GM18519 (cell line): ENCODE measurements at regions not wholly inside any gene's neighbourhood (a gene's known extent, or its start where the extent isn't known, plus 50 kb on each side); places are given as distances from the start of the nearest gene placed in this dataset.
"Not testable (repeated sequence)": the region's sequence is repeated elsewhere in the genome, so short reads cannot be mapped to it uniquely, and the experiment has no call there.

Source experiments
- ATAC-seq: cut with Tn5 transposase; IDR thresholded peaks from one replicate; pipeline ENCODE4 v1.9.1; 2021; ENCODE audit warnings: mild to moderate bottlenecking, moderate library complexity; ENCODE audit not compliant: unreplicated experiment, low FRiP score

DNA sequence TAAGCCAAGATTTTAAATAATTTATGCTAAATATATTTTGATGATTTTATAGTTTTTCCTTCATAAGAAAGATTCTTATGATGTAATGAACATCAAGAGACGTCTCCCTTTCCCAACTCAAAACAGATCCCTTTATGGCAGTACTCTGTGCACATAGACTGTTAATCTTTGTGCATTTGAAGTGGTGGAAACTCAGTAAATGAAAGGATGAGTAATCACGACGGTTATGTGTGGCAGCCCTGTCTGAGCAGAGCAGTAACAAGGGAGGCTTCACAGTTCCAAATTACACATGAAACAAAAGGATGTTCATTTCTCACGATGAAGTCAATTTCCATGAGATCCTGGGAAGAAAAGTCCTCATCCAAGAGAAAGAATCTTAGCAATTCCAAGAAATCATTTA is 498.1 kb downstream of the KLF5 start:
- no peak for ATAC-seq

DNA sequence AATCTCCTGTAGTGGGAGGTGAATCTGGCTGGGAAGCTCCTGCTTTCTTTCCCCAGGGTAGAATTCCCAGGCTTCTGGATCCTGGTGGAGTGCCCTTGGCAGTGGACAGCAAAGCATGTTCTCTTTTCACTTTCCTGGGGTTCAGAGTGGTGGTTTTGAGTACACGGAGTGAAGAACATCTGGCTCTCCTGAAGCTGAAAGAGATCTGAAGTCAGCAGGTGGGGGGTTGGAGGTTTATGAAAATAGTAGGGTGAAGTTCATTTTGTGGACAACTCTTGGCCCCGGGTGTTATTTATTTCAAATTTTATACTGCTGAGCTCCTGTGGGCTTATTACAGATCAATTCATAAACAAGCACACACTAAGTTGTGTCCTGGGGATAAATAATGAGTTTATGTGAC is 497.3 kb downstream of the KLF5 start:
- no peak for ATAC-seq

DNA sequence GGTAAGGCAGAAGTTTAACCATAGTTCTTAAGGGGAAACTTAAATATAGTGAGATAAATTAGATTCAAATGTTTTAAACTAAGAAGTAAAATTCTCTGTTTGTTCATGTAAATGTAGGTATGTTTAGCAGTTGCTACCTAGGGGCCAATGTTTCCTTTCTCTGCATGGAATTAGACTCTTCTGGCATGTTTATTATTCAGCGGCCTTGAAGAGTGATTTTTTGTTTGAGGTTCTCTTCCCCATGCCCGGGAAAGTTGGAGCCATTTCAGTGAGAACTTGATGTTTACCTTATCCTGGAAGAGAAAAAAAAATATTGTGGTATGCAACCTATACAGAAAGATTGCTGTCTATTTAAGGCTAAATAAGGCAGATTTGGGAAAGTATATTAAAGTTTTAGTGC is 492.9 kb downstream of the KLF5 start:
- ATAC-seq, result no peak

DNA sequence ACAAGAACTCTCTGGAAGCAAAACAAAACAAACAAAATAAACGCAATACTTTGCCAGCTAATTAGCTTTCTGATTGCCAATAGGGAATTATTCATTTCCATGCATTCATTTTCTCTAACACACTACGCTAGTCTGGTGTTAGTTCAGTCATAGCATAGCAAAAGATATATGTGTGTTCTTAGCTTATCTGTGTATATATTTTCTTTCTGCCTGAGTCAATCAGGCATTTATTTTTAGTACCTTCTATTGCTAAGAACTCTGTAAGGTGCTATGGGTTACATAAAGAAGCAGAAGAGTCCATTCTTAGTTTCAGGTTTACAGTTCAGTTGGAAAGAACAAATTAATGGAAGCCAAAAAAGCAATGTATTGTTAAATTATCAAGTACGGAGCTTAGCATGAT is 490.9 kb downstream of the KLF5 start:
- no peak for ATAC-seq

DNA sequence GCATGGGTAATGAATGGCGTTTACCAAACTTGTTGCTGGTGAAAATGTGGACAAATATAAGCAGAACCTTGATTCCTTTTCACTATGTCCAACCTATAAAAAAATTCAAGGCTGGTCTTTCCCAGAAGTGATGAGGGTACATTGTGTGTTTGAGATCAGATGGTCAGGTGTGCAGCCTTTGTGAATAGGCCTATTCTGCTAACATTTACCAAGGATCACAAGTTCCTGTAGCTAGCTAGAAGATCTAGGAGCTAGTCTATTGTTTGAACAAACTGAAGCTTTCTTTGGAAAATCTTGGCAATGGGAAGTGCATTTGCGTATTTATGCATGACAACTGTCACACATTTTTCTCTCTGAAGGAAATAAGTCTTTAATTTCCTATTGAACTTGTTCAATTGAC is 489.6 kb downstream of the KLF5 start:
- ATAC-seq, result no peak

DNA sequence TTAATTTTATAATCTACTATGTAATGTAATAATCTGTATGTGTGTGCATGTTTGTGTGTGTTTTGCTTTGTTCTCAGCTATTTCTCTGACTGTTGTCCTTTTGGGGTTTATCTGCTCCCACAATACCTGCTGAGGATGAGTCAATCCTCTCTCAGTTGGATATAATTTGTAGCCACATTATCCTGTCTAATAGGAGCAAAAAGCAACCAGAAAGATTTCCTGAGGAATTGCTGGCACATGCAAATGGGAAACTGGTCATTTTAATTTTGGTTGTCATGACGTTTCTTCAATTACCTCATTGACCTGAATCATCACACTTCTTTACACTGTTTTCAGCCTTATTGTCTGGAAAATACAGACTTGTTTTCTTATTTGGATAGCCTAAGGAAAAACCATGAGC is 488.4 kb downstream of the KLF5 start:
- ATAC-seq, result no peak

DNA sequence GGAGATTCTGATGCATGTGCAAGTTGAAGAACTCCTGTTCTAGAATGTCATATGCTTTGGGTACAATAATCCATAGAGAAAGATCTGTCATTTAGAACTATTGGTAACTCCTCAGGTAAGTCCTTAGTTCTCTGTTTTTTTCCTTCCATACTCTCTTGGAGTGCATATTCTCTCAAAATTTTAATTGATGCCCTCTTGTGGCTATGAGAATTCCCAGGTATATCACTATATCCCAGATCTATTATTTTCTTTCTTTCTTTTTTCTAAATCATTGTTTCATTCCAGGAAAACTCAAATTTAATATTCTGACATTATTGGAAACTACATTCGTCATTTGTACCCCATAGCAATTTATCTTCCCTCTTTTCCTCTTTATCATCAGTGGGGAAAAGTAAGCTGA is 485.4 kb downstream of the KLF5 start:
- no peak for ATAC-seq

DNA sequence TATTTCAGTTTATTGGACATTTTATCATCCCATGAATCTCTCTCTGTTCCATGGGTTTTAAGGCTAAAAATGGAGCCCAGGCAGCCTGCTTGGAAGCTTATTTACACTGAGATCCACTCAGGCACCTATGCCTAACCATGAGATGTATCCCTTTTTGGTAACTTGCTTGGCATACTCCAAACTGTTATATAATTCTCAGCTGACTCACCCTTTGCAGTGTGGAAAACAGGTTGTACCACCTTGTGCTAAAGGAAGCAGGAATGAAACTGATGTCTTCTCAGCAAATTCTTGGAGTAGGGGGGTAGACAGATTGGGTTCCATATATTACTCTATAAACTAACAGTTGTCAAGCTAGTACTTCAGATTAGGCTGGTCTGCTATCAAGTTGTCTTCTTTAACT is 483.6 kb downstream of the KLF5 start:
- ATAC-seq, result no peak

DNA sequence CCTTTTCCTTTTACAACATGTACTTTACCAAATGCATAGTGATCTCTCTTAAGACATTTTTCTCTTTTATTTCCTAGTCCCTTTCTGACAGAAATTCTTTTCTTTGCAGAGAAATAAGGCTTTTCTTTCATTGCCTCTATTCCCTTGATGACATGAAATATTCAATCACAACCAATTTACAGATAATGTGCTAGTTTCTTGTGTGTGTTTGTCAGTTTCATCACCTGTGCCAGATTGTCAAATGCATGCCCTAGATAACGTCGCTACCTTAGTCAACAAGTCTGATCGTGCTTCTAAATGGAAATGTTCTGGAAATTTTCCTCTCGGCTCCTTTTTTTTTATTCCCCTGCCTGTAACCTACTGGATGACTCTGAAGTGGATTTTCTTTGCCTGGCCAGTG is 478.1 kb downstream of the KLF5 start:
- no peak for ATAC-seq

DNA sequence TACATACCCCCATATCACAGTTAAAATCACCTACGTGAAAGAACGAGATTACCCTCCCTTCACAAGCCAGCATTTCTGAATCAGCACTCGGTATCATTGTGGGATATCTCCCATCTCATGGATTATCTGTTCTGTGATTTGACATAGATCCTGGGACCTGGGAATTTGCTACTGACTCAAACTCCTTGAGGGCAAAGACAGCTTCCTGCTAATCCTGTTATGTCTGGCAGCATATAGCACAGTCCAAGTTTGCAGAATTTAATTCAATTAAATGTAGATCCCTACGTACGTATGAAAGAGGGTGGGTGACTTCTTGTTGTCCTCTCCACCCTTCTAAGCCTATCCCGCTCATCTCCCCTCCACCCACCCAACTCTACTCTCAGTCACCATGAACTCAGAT is 476.5 kb downstream of the KLF5 start:
- no peak for ATAC-seq

DNA sequence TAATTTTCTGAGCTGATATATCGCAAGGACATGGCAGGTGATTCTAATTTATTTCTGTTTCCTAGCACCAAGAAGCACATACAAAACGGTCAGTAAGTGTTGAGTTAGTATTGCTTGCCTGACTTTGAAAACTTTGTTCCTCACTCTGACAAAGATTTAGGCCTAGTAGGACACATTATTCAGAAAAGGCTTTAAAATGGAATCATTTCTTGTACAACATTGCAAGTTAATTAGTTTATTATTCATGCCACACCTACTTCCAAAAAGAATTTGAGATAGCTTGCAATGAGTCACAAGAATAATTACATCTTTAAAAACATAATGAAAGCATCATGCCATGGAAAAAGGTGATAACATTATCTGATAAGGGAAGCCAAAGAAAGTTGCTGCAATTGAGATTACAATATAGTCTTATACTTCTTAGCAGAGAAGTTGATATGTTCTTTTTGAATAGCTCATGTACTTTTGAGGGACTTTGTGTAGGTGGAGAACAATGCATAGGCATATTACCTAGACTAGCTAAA is 474.2 kb downstream of the KLF5 start:
- no peak for ATAC-seq

DNA sequence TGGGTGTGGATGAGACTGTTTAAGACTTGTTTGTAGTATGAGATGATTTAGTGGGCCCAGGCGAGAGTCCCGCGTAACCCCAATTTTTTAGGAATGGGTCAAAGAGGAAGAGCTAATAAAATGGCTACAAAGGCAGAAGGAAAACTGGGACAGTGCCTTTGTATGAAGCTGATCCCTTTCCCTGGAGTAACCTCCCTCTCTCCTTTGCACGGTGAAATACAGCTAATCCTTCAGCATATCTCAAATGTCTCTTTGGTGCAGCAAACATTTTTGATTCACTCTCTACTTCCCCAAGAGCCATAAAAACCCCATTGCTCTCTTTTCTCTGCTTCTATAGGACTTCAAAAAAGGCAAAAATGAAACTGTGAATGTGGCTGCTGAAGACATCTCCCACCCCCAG is 473.8 kb downstream of the KLF5 start:
- ATAC-seq, result no peak

DNA sequence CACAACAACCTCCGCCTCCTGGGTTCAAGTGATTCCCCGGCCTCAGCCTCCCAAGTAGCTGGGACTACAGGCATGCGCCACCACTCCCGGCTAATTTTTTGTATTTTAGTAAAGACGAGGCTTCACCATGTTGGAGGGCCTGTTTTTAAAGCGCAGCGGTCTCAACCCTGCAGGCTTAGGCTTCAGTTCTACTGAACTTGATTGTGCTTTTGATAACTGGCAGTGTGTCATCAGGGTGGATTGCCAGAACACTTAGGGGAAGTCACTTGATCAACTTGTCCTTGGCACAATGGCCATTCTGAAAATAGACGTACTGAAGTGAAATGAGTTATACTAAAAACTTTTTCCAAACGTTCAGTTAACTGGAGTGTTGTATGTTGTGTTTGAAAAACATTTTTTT is 472.2 kb downstream of the KLF5 start:
- no peak for ATAC-seq

DNA sequence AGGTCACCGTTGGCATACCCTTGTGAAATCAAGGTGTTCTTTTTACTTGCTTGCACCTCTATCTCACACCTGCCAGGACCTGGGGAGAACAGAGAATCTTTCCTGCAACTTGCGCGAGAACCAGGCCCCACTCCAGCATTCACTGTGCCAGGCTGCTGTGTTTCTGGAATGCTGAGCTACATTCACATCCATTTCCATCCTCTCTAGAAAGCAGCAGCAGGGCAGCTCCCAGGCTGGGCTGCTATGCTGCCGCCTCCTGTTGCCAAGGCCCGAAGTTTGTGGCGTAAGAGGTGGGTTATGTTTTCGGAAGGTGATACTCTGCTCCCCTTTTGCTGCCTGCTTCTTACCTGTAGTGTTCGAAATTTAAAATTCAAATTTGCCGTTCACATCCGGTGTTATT is 464.1 kb downstream of the KLF5 start:
- no peak for ATAC-seq

DNA sequence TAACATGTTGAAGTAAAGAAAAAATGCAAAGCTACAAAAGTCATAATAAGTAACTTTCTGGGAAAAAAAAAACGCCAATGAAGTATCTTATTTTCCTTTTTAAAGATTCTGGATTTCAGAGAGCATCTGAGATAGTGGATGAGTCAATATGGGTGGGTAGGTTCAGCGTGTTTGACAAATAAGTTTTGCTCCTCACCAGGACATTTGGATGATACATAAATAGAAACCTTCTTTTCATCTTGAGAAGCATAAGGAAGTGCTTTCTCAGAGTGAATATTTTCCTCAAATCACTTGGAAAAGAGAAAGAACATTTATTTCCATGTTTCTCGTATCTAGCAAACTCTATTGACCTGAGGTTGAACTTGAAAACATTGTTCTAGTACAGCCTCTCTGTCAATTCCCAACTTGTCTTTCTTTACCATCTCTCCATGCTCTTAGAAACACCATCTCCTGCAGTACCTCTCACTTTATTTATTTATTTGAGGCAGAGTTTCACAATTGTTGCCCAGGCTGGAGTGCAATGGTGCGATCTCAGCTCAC is 463.2 kb downstream of the KLF5 start:
- ATAC-seq, result no peak

DNA sequence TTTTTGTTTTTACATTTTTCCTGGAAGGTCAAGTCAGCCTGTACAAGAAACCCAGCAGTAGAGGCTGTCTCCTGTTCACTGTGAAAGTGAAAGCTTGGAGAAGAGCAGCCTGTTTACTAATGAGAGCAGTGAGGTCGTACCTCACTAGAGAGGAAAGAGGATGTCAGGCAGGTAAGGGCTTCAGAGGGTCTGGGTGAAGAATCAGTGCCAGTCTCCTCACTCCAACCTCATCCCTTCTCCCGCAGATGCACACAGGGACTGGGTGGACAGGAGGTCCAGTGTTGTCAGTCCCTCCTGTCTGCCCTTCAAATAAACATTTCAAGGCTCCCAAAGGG is 462.5 kb downstream of the KLF5 start:
- no peak for ATAC-seq

DNA sequence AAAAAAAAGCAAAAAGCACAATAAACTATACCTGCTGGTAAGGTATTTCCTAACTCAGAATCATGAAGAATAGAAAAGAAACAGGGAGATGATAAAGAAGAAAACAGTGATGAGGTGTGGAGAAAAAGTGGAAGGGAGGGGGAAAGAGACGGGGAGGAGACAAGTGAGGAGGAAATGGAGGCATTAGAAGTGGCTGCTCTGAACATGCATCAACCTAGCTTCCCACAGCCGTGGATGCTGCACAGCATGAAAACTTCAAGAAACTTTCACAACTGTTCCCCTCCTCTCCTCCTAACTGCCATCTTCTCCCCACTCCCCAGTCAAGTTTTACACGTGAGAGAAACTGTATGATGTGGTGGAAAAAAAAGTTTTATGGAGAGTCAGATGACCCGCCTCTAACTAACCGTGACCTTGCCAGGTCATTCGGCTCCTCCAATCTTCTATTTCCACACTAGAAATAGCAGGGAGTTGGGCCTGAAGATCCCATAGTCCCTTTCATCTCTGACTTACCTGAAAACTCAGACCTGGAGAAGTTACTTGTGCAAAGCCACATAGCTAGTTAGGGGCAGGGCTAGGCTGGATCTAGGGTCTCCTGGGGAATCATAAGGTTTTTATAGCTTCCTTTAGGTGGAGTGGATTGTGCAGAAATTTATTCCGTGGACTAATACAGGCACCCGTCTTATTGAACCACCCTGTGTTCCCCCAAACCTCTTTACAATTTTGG is 461.9 kb downstream of the KLF5 start:
- ATAC-seq, result no peak

DNA sequence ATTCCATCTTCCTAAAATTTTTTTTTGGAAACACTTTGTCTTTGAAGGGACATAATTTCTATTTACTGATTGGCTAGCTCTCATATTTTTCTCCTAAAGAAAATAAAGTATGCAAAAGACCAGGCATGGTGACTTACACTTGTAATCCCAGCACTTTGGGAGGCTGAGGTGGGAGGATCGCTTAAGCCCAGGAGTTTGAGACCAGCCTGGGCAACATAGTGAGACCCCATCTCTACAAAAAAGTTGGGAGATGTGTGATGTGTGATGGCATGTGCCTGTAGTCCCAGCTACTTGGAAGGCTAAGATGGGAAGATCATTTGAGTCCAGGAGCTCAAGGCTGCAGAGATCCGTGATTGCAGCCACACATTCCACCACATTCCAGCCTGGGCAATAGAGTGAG is 461.3 kb downstream of the KLF5 start:
- not testable (repeated sequence) for ATAC-seq

DNA sequence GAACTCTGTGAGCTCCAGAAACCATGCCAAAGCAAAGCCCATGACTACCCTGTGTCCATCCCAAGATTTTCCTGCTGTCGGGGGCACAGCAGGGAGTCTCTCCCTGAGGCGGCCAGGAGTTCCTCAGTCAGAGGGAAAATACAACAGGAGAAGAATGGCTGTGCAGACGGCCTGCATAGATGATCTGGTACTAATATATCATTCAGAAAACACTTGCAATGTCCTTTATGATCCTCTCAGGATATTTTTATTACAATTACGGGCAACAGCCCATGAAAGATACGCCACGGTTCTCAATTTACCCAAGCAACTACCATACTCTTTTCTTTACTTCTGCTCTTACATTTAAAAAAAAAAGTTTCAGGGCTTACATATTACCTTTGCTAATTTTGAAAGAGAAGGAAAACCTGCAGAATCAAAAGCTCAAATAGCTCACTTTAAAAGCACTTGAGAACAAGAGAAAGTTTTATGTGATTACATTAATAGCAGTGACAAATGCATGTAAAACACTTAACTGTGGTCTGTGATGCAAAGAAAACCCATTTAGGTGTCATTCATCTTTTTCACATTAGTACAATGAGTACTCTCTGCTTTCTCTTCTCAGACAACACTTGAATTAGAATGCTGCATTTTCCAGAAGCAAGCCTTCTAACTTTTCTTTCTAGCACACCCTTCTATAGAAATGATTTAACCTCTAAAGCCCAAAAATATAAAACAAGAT is 460.8 kb downstream of the KLF5 start:
- no peak for ATAC-seq

DNA sequence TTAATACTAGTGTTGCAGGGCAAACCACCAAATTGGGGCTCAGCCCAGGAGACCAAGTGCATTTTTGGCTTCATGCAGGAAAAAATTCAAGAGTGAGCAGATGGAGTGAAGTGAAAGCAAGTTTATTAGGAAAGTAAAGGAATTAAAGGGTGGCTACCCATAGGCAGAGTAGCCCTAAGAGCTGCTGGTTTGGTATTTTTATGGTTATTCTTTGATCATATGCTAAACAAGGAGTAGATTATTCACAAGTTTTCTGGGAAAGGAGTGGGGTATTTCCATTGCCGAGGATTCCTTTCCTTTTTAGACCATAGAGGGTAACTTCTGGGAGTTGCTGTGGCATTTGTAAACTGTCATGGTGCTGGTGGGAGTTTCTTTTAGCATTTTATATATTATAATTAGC is 459.0 kb downstream of the KLF5 start:
- no peak for ATAC-seq

DNA sequence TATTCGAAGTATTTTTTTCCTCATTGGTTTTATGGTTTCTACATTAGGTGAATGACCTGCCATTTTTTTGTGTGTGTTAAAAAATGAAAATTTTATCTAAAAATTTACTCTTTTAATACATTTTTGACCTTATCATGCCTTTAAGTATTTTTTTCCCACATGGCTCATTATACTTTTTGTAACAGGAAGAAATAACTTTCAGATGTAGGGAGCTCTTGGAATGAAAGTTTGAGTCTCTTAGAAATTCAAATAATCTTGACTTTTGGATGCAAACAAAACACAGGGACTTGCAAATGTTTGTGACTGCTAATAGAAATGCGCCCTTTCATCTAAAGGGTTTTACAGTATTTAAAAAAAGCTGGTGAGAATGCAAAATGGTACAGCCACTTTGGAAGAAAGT is 457.9 kb downstream of the KLF5 start:
- ATAC-seq, result no peak

DNA sequence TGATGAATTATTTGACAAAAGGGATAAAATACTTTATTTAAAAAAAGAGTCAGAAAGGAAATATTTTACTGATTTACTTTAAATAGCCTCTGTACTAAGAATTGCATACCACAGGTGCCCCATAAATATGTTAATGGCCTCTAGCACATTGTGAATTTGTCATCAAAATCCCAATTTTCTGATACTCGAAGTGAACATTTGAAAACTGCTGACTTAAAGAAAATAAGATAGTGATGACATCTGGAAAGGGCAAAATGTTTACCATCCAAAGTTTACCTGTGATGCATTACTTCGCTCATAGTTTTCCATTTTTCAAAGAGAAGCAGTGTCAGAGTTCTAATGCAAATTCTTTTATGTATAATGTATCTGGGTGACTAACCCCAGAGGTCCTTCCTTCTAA is 455.4 kb downstream of the KLF5 start:
- ATAC-seq, result no peak
